GM21360 (cell line): ENCODE measurements at regions not wholly inside any gene's neighbourhood (a gene's known extent, or its start where the extent isn't known, plus 50 kb on each side); places are given as distances from the start of the nearest gene placed in this dataset.

ENCODE experiments used
- ATAC-seq: cut with Tn5 transposase; IDR thresholded peaks from one replicate; pipeline ENCODE4 v1.9.1; 2021; ENCODE audit warnings: mild to moderate bottlenecking, moderate library complexity; ENCODE audit not compliant: unreplicated experiment

- no peak for ATAC-seq
Measured at GRCh38 chr7:33661430-33662160, 243.7 kb upstream of the BMPER start.

GRCh38 chr7:33666531-33666930 lies 238.8 kb upstream of the BMPER start:
- no peak for ATAC-seq

GRCh38 chr7:33667196-33667595 lies 238.1 kb upstream of the BMPER start:
- ATAC-seq: no peak

GRCh38 chr7:33669251-33669670 lies 236.1 kb upstream of the BMPER start:
- ATAC-seq: no peak

GRCh38 chr7:33671531-33672262 lies 233.6 kb upstream of the BMPER start:
- peak; percentile 82 for ATAC-seq

- no peak for ATAC-seq
Measured at GRCh38 chr7:33673029-33673700, 232.2 kb upstream of the BMPER start.

- ATAC-seq: no peak
Measured at GRCh38 chr7:33674804-33675411, 230.4 kb upstream of the BMPER start.

- no peak for ATAC-seq
Measured at GRCh38 chr7:33677556-33677955, 227.8 kb upstream of the BMPER start.

- no peak for ATAC-seq
Measured at GRCh38 chr7:33678569-33679335, 226.6 kb upstream of the BMPER start.

- no peak for ATAC-seq
Measured at GRCh38 chr7:33680682-33681081, 224.7 kb upstream of the BMPER start.

- no peak for ATAC-seq
Measured at GRCh38 chr7:33685503-33685902, 219.8 kb upstream of the BMPER start.

GRCh38 chr7:33685981-33686683 lies 219.2 kb upstream of the BMPER start:
- ATAC-seq: no peak

GRCh38 chr7:33687625-33688024 lies 217.7 kb upstream of the BMPER start:
- ATAC-seq: no peak

GRCh38 chr7:33691180-33691579 lies 214.2 kb upstream of the BMPER start:
- ATAC-seq: no peak

- no peak for ATAC-seq
Measured at GRCh38 chr7:33692956-33693355, 212.4 kb upstream of the BMPER start.

GRCh38 chr7:33694006-33694405 lies 211.3 kb upstream of the BMPER start:
- no peak for ATAC-seq

GRCh38 chr7:33697616-33698015 lies 207.7 kb upstream of the BMPER start:
- no peak for ATAC-seq

- no peak for ATAC-seq
Measured at GRCh38 chr7:33698041-33698440, 207.3 kb upstream of the BMPER start.

GRCh38 chr7:33698692-33699128 lies 206.6 kb upstream of the BMPER start:
- ATAC-seq: no peak
